ENCODE measurements at regions not wholly inside any gene's neighbourhood (a gene's known extent, or its start where the extent isn't known, plus 50 kb on each side); places are given as distances from the start of the nearest gene placed in this dataset.

DNA sequence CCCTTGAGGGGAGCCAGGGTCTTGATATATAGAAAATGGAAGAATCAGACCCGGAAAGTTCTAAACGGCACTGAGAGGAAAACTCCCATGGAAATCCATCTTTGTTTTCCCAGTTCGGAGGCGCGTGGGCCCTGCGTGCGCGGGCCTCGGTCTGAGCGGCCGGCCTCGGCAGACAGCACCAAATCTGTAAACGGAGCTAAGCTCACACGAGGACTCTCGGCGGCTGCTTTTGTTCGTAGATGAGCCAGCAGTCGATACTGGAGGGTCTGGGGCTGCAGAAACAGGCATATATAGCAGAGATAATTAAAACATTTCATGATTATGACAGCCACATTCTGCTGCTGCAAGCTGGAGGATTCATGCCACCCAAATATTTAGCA lies 68.5 kb upstream of the PPARA start:
- TF ChIP-seq, protein P1, sequence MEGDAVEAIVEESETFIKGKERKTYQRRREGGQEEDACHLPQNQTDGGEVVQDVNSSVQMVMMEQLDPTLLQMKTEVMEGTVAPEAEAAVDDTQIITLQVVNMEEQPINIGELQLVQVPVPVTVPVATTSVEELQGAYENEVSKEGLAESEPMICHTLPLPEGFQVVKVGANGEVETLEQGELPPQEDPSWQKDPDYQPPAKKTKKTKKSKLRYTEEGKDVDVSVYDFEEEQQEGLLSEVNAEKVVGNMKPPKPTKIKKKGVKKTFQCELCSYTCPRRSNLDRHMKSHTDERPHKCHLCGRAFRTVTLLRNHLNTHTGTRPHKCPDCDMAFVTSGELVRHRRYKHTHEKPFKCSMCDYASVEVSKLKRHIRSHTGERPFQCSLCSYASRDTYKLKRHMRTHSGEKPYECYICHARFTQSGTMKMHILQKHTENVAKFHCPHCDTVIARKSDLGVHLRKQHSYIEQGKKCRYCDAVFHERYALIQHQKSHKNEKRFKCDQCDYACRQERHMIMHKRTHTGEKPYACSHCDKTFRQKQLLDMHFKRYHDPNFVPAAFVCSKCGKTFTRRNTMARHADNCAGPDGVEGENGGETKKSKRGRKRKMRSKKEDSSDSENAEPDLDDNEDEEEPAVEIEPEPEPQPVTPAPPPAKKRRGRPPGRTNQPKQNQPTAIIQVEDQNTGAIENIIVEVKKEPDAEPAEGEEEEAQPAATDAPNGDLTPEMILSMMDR (conservative IDR thresholded peaks at IDR 0.05; ENCODE audit: low read length) = no peak
- TF ChIP-seq EZH2phosphoT487 (IDR thresholded peaks at IDR 0.05; ENCODE audit: borderline replicate concordance, low read depth, low read length) = no peak

Data from OCI-LY7 (cell line).